ENCODE measurements at regions not wholly inside any gene's neighbourhood (a gene's known extent, or its start where the extent isn't known, plus 50 kb on each side); places are given as distances from the start of the nearest gene placed in this dataset.
"Not testable (repeated sequence)": the region's sequence is repeated elsewhere in the genome, so short reads cannot be mapped to it uniquely, and the experiment has no call there.

- no peaks in the 10 kb centered on the region for H3K27me3 Mint-ChIP-seq
- ChIA-PET POLR2A (no interaction called here), CTCF (interaction anchor here (0.6 kb wide), 1 partner anchor 262 kb away, joined by 3 read pairs; no protein-coding TSS in a partner anchor)
- Histone ChIP-seq H3K27me3 (replicated peaks in 1 of 4; ENCODE audit: control extremely low read depth in 1 of 4, control insufficient read depth in 3 of 4, insufficient read depth in 4 of 4, low read length in 3 of 4) (no peaks in the 10 kb centered on the region), H3K9ac (ENCODE audit: low read length) (no peak overlapping the region), H3K27ac (ENCODE audit: low read length in 2 of 2) (no peak overlapping the region), H3K4me1 (ENCODE audit: control insufficient read depth in 2 of 2, insufficient read depth in 2 of 2, low read length in 2 of 2) (no peaks in the 10 kb centered on the region), H2AFZ (ENCODE audit: insufficient read depth, low read depth, low read length, poor library complexity, severe bottlenecking) (no peak overlapping the region), H3K79me2 (ENCODE audit: control insufficient read depth, insufficient read depth, low read length) (no peaks in the 10 kb centered on the region), H3K4me2 (replicated peaks; ENCODE audit: low read depth, low read length, poor library complexity, severe bottlenecking) (no peak overlapping the region), H3K4me3 (ENCODE audit: control extremely low read depth in 1 of 5, extremely low read depth in 1 of 5, insufficient read depth in 1 of 5, low read depth in 2 of 5, low read length in 4 of 5) (no peak overlapping the region), H3K9me3 (ENCODE audit: control extremely low read depth in 1 of 3, control insufficient read depth in 2 of 3, insufficient read depth in 1 of 3, low read length in 2 of 3) (no peaks in the 10 kb centered on the region), H3K36me3 (replicated peaks in 1 of 2; ENCODE audit: control extremely low read depth in 1 of 2, control insufficient read depth in 1 of 2, extremely low read depth in 1 of 2, insufficient read depth in 2 of 2, low read length in 1 of 2) (no peaks in the 10 kb centered on the region), H4K20me1 (ENCODE audit: control insufficient read depth, insufficient read depth, low read length, poor library complexity, severe bottlenecking) (no peaks in the 10 kb centered on the region)
- TF ChIP-seq EZH2 (IDR thresholded peaks at IDR 0.05; ENCODE audit: borderline replicate concordance, insufficient read depth, low read depth, low read length, poor library complexity, severe bottlenecking) (no peak), CTCF (IDR thresholded peaks at IDR 0.05) (no peak)
- H3K4me3 Mint-ChIP-seq = no peak overlapping the region
- WGBS (ENCODE audit: insufficient coverage) = no CpG with 5 or more reads among the region's 2 CpGs
- H3K9me3 Mint-ChIP-seq (ENCODE audit: insufficient read depth) = peaks cover 2% of the 10 kb centered on the region
- intact Hi-C loops (cut with micrococcal nuclease) = no loop called here
- ATAC-seq (ENCODE audit: low read depth) (no peak), DNase-seq (no peak)
- no peak overlapping the region for H3K27ac Mint-ChIP-seq
- H3K4me1 Mint-ChIP-seq = no peaks in the 10 kb centered on the region
Observed at GRCh38 chr12:87585882-87586557, 443.2 kb downstream of the C12orf50 start.

- H3K36me3 ChIP-seq (replicated peaks in 1 of 2; ENCODE audit: control extremely low read depth in 1 of 2, control insufficient read depth in 1 of 2, extremely low read depth in 1 of 2, insufficient read depth in 2 of 2, low read length in 1 of 2); H3K4me1 ChIP-seq (ENCODE audit: control insufficient read depth in 2 of 2, insufficient read depth in 2 of 2, low read length in 2 of 2); H3K27me3 Mint-ChIP-seq; H3K4me3 ChIP-seq (ENCODE audit: control extremely low read depth in 1 of 5, extremely low read depth in 1 of 5, insufficient read depth in 1 of 5, low read depth in 2 of 5, low read length in 4 of 5); H3K4me1 Mint-ChIP-seq; H3K9me3 ChIP-seq (ENCODE audit: control extremely low read depth in 1 of 3, control insufficient read depth in 2 of 3, insufficient read depth in 1 of 3, low read length in 2 of 3); DNase-seq; H3K79me2 ChIP-seq (ENCODE audit: control insufficient read depth, insufficient read depth, low read length); H3K9ac ChIP-seq (ENCODE audit: low read length); CTCF ChIA-PET; POLR2A ChIA-PET; ATAC-seq (ENCODE audit: low read depth); intact Hi-C loops (cut with micrococcal nuclease); H3K27me3 ChIP-seq (replicated peaks in 1 of 4; ENCODE audit: control extremely low read depth in 1 of 4, control insufficient read depth in 3 of 4, insufficient read depth in 4 of 4, low read length in 3 of 4); H2AFZ ChIP-seq (ENCODE audit: insufficient read depth, low read depth, low read length, poor library complexity, severe bottlenecking); H3K4me2 ChIP-seq (replicated peaks; ENCODE audit: low read depth, low read length, poor library complexity, severe bottlenecking); H4K20me1 ChIP-seq (ENCODE audit: control insufficient read depth, insufficient read depth, low read length, poor library complexity, severe bottlenecking); H3K9me3 Mint-ChIP-seq (ENCODE audit: insufficient read depth); H3K4me3 Mint-ChIP-seq; H3K27ac ChIP-seq (ENCODE audit: low read length in 2 of 2); H3K27ac Mint-ChIP-seq: not testable (repeated sequence)
- WGBS (ENCODE audit: insufficient coverage) = no CpG with 5 or more reads among the region's 4 CpGs
Observed at GRCh38 chr12:87579091-87579490, 450.1 kb downstream of the C12orf50 start.

Measured in B cell (primary cell).